OCI-LY1 (cell line): ENCODE measurements at regions not wholly inside any gene's neighbourhood (a gene's known extent, or its start where the extent isn't known, plus 50 kb on each side); places are given as distances from the start of the nearest gene placed in this dataset.

Experiments
- H2AFZ ChIP-seq: fragments of 200-600 bp; sonication (generic), shearing (Covaris generic); 2 replicates; pipeline ENCODE4 v1.6.0; 2014; ENCODE audit warnings: antibody characterized with exemption, mild to moderate bottlenecking, low read length
- H3F3A ChIP-seq: fragments of 200-600 bp; sonication (generic), shearing (Covaris generic); 2 replicates; pipeline ENCODE4 v1.6.0; 2014; ENCODE audit warnings: mild to moderate bottlenecking, antibody characterized with exemption, low read length, moderate library complexity; ENCODE audit not compliant: insufficient read depth
- H3K27ac ChIP-seq: fragments of 200-600 bp; sonication (generic); 2 replicates; pipeline ENCODE4 v1.5.1; 2014; ENCODE audit warnings: low read length, mixed run types, mild to moderate bottlenecking, low read depth; ENCODE audit not compliant: poor library complexity, severe bottlenecking
- H3K27me3 ChIP-seq: fragments of 200-600 bp; sonication (generic); 2 replicates; pipeline ENCODE4 v1.6.0; 2014; ENCODE audit warnings: antibody characterized with exemption, mild to moderate bottlenecking, low read length, moderate library complexity; ENCODE audit not compliant: insufficient read depth
- H3K36me3 ChIP-seq: fragments of 200-600 bp; sonication (generic); 2 replicates; pipeline ENCODE4 v1.6.1; 2014; ENCODE audit warnings: mild to moderate bottlenecking, antibody characterized with exemption, low read length, moderate library complexity, mixed read lengths; ENCODE audit not compliant: insufficient read depth
- H3K4me1 ChIP-seq: fragments of 200-600 bp; sonication (generic); 2 replicates; pipeline ENCODE4 v1.5.1; 2014; ENCODE audit warnings: mild to moderate bottlenecking, low read length, moderate library complexity; ENCODE audit not compliant: insufficient read depth, severe bottlenecking
- H3K4me2 ChIP-seq: fragments of 200-600 bp; sonication (generic), shearing (Covaris generic); 2 replicates; pipeline ENCODE4 v1.6.1; 2014; ENCODE audit warnings: low read length
- H3K4me3 ChIP-seq: fragments of 200-600 bp; sonication (generic); 2 replicates; pipeline ENCODE4 v1.5.1; 2014; ENCODE audit warnings: low read length, low read depth, mild to moderate bottlenecking, mixed read lengths; ENCODE audit not compliant: poor library complexity, severe bottlenecking
- H3K79me2 ChIP-seq: fragments of 200-600 bp; shearing (Covaris generic); 2 replicates; pipeline ENCODE4 v1.6.1; 2016; ENCODE audit warnings: mixed run types, low read length, mixed read lengths; ENCODE audit not compliant: insufficient read depth
- H3K9ac ChIP-seq: fragments of 200-600 bp; sonication (generic), shearing (Covaris generic); 2 replicates; pipeline ENCODE4 v1.6.1; 2014; ENCODE audit warnings: mild to moderate bottlenecking, low read length, mixed read lengths
- H3K9me2 ChIP-seq: fragments of 200-600 bp; sonication (generic), shearing (Covaris generic); 2 replicates; pipeline ENCODE4 v1.6.1; 2014; ENCODE audit warnings: low read depth, mild to moderate bottlenecking, low read length, mixed read lengths
- H3K9me3 ChIP-seq: fragments of 200-600 bp; shearing (Covaris generic); 2 replicates; pipeline ENCODE4 v1.6.1; 2014; ENCODE audit warnings: low read length, mixed read lengths
- H4K20me1 ChIP-seq: fragments of 200-600 bp; sonication (generic), shearing (Covaris generic); 2 replicates; pipeline ENCODE4 v1.6.0; 2016; ENCODE audit warnings: mild to moderate bottlenecking, low read length; ENCODE audit not compliant: insufficient read depth
- EZH2 ChIP-seq: fragments of 200-600 bp; sonication (generic), shearing (Covaris generic); IDR thresholded peaks from 2 replicates; pipeline ENCODE4 v1.8.0; 2017; ENCODE audit warnings: borderline replicate concordance, mixed run types, mild to moderate bottlenecking, antibody characterized with exemption, low read length, moderate library complexity, mixed read lengths
- TF ChIP-seq, protein P1 (sequence below): fragments of 200-600 bp; sonication (generic), shearing (Covaris generic); IDR thresholded peaks from 2 replicates; pipeline ENCODE4 v1.5.1; 2017; ENCODE audit warnings: mild to moderate bottlenecking, antibody characterized with exemption, low read length, moderate library complexity, mixed read lengths

DNA sequence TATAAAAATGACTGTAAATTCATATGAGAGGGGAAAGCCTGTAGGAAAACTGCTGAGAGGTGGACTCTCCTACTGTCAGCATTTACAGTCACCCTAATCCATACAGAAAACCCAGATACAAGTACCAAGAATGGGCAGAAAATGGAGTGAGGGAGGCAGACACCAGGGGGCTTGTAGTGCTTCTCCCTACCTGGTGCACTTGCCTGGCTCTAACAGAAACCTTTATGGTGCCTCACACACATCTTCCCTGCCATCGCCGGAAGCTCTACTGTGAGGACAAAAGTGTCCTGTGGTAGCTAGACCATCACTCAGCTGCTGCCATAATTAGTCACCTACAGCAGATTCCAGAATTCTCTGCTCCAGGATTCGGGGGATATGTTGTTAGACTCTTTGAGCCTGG lies 441.3 kb downstream of the TFAP2B start:
- Histone ChIP-seq H3F3A (no peaks in the 10 kb centered on the region), H3K9me3 (no peaks in the 10 kb centered on the region), H3K36me3 (no peaks in the 10 kb centered on the region), H3K27me3 (no peaks in the 10 kb centered on the region), H3K9me2 (no peaks in the 10 kb centered on the region), H3K9ac (no peak overlapping the region), H3K4me3 (no peak overlapping the region), H2AFZ (no peak overlapping the region), H3K27ac (no peak overlapping the region), H4K20me1 (no peaks in the 10 kb centered on the region), H3K4me1 (no peaks in the 10 kb centered on the region), H3K4me2 (no peak overlapping the region), H3K79me2 (no peaks in the 10 kb centered on the region)
- TF ChIP-seq, protein P1, sequence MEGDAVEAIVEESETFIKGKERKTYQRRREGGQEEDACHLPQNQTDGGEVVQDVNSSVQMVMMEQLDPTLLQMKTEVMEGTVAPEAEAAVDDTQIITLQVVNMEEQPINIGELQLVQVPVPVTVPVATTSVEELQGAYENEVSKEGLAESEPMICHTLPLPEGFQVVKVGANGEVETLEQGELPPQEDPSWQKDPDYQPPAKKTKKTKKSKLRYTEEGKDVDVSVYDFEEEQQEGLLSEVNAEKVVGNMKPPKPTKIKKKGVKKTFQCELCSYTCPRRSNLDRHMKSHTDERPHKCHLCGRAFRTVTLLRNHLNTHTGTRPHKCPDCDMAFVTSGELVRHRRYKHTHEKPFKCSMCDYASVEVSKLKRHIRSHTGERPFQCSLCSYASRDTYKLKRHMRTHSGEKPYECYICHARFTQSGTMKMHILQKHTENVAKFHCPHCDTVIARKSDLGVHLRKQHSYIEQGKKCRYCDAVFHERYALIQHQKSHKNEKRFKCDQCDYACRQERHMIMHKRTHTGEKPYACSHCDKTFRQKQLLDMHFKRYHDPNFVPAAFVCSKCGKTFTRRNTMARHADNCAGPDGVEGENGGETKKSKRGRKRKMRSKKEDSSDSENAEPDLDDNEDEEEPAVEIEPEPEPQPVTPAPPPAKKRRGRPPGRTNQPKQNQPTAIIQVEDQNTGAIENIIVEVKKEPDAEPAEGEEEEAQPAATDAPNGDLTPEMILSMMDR, result no peak
- TF ChIP-seq EZH2, result no peak

- Histone ChIP-seq H3K9ac (no peak overlapping the region), H3K36me3 (no peaks in the 10 kb centered on the region), H3K9me2 (no peaks in the 10 kb centered on the region), H3K4me2 (no peak overlapping the region), H3K79me2 (no peaks in the 10 kb centered on the region), H3K27me3 (no peaks in the 10 kb centered on the region), H3K27ac (no peak overlapping the region), H3K4me3 (no peak overlapping the region), H3K4me1 (no peaks in the 10 kb centered on the region), H3F3A (no peaks in the 10 kb centered on the region), H4K20me1 (no peaks in the 10 kb centered on the region), H2AFZ (no peak overlapping the region), H3K9me3 (no peaks in the 10 kb centered on the region)
- TF ChIP-seq, protein P1, result no peak
- no peak for TF ChIP-seq EZH2
Measured at GRCh38 chr6:51261691-51262090, 443.0 kb downstream of the TFAP2B start.

GRCh38 chr6:51265426-51265825 lies 446.8 kb downstream of the TFAP2B start:
- Histone ChIP-seq H3K79me2 (no peaks in the 10 kb centered on the region), H3F3A (no peaks in the 10 kb centered on the region), H3K36me3 (no peaks in the 10 kb centered on the region), H3K9me2 (no peaks in the 10 kb centered on the region), H2AFZ (no peak overlapping the region), H3K27me3 (no peaks in the 10 kb centered on the region), H3K9me3 (no peaks in the 10 kb centered on the region), H3K4me1 (no peaks in the 10 kb centered on the region), H3K4me3 (no peak overlapping the region), H3K27ac (no peak overlapping the region), H4K20me1 (no peaks in the 10 kb centered on the region), H3K4me2 (no peak overlapping the region), H3K9ac (no peak overlapping the region)
- TF ChIP-seq, protein P1, result no peak
- TF ChIP-seq EZH2, result no peak
